K562 (cell line): ENCODE measurements at regions not wholly inside any gene's neighbourhood (a gene's known extent, or its start where the extent isn't known, plus 50 kb on each side); places are given as distances from the start of the nearest gene placed in this dataset.

Experiments used
- ATAC-seq: fragments of 200-7000 bp; cut with Tn5 transposase; 3 replicates; pipeline ENCODE4 v1.9.1; 2020; ENCODE audit warnings: moderate library complexity
- BruUV-seq: library from RNA; stranded (reverse); fragments of 400-500 nt; replicated peaks from 2 replicates; lab custom pipeline; 2021; lab: Mats Ljungman, UMichigan
- CTCF ChIA-PET: fragments of 300-600 bp; formaldehyde crosslinking; extraction: SDS; loops from one replicate; lab custom pipeline; 2021; ENCODE audit warnings: low intra/inter-chr PET ratio; lab: Yijun Ruan, JAX
- POLR2A ChIA-PET: fragments of 300-600, 350-650 bp; sonication (Branson Sonifier 250); formaldehyde crosslinking; extraction: SDS; loops from one replicate; lab custom pipeline; 2021; ENCODE audit warnings: antibody characterized with exemption, inconsistent platforms; lab: Yijun Ruan, JAX
- DNase-seq, 4 experiments: peaks; one replicate each; pipeline versions ENCODE4 v3.0.0 to v3.0.0-alpha.2; 2011 to 2018; ENCODE audit warnings: low spot score in 3 of 4, mixed read lengths in 3 of 4; ENCODE audit errors: extremely low read depth in 1 of 4
- FAIRE-seq: peaks from 2 replicates; lab custom pipeline; 2011; peaks lifted over from hg19 to GRCh38; lab: Jason Lieb, UNC
- H2AFZ ChIP-seq: 2 replicates; pipeline ENCODE4 v1.6.0; 2011; ENCODE audit warnings: low read depth, low read length, control low read depth, inconsistent platforms
- H3K27ac ChIP-seq: fragments of 200-600 bp; 3 replicates; pipeline ENCODE4 v1.8.0; 2011; ENCODE audit warnings: low read depth, mild to moderate bottlenecking, control low read depth, inconsistent platforms, low read length, moderate library complexity, mixed read lengths; ENCODE audit errors: extremely low read depth
- H3K27me3 ChIP-seq, 2 experiments: fragments of 300-600 bp in 1 of 2; 2 replicates in 1 of 2; 3 replicates in 1 of 2; pipeline versions ENCODE4 v1.6.0 to v1.8.0; 2011; ENCODE audit warnings: inconsistent platforms in 2 of 2, low read length in 2 of 2, mild to moderate bottlenecking in 1 of 2, mixed read lengths in 1 of 2, moderate library complexity in 1 of 2; ENCODE audit not compliant: control insufficient read depth in 2 of 2, insufficient read depth in 2 of 2
- H3K36me3 ChIP-seq: fragments of 300-600 bp; 3 replicates; pipeline ENCODE4 v1.8.0; 2011; ENCODE audit warnings: mild to moderate bottlenecking, low read length, inconsistent platforms; ENCODE audit not compliant: control insufficient read depth, insufficient read depth
- H3K4me1 ChIP-seq, 2 experiments: fragments of 200-600 bp in 1 of 2; replicated peaks in 1 of 2; 2 replicates in 1 of 2; 3 replicates in 1 of 2; pipeline versions ENCODE4 v1.5.1 to v1.8.0; 2011; ENCODE audit warnings: inconsistent platforms in 2 of 2, low read length in 2 of 2, mild to moderate bottlenecking in 1 of 2, mixed read lengths in 1 of 2, moderate library complexity in 1 of 2; ENCODE audit not compliant: control insufficient read depth in 2 of 2, insufficient read depth in 2 of 2
- H3K4me2 ChIP-seq: 2 replicates; pipeline ENCODE4 v1.6.1; 2011; ENCODE audit warnings: low read length, control low read depth, inconsistent platforms, mixed read lengths; ENCODE audit not compliant: insufficient read depth
- H3K4me3 ChIP-seq: fragments of 200-600 bp; sonication (generic), shearing (Covaris generic); 2 replicates; pipeline ENCODE4 v1.5.1; 2016; ENCODE audit warnings: control low read depth, inconsistent platforms
- H3K79me2 ChIP-seq: fragments of 200-600 bp; 3 replicates; pipeline ENCODE4 v1.8.0; 2011; ENCODE audit warnings: low read length, inconsistent platforms; ENCODE audit not compliant: control insufficient read depth, insufficient read depth
- H3K9ac ChIP-seq, 2 experiments: 2 replicates each; pipeline versions ENCODE4 v1.6.0 to v1.6.1; 2011; ENCODE audit warnings: low read depth in 2 of 2, low read length in 2 of 2, control low read depth in 1 of 2, inconsistent platforms in 1 of 2, mild to moderate bottlenecking in 1 of 2, mixed read lengths in 1 of 2; ENCODE audit not compliant: insufficient read depth in 1 of 2
- H3K9me1 ChIP-seq: one replicate; pipeline ENCODE4 v1.6.0; 2011; ENCODE audit warnings: inconsistent platforms, mild to moderate bottlenecking, low read length, moderate library complexity; ENCODE audit not compliant: control insufficient read depth, insufficient read depth
- H3K9me3 ChIP-seq: replicated peaks from 2 replicates; pipeline ENCODE4 v1.5.1; 2011; ENCODE audit warnings: low read depth, low read length, inconsistent platforms; ENCODE audit not compliant: control insufficient read depth, insufficient read depth
- H4K20me1 ChIP-seq: replicated peaks from 2 replicates; pipeline ENCODE4 v1.6.1; 2011; ENCODE audit warnings: low read length, inconsistent platforms, mixed read lengths; ENCODE audit not compliant: control insufficient read depth, insufficient read depth
- ESRRB ChIP-seq: fragments of 250-450 bp; sonication (Bioruptor Pico); IDR thresholded peaks from 2 replicates; pipeline ENCODE4 v1.5.0; 2020; ENCODE audit warnings: mild to moderate bottlenecking, moderate library complexity, borderline replicate concordance
- NFRKB ChIP-seq: fragments of 450-650 bp; IDR thresholded peaks from 2 replicates; pipeline ENCODE4 v1.6.1; 2016; ENCODE audit warnings: low read depth
- NR3C1 ChIP-seq: sonication (generic); formaldehyde crosslinking; IDR thresholded peaks from 2 replicates; pipeline ENCODE4 v1.8.1; 2022; ENCODE audit warnings: missing genetic modification reagents
- SMARCB1 ChIP-seq: IDR thresholded peaks from 2 replicates; pipeline ENCODE4 v1.6.1; 2011; ENCODE audit warnings: improper control_type of control experiment, low read depth; ENCODE audit not compliant: insufficient read length
- TRIM24 ChIP-seq, 2 experiments: fragments of 450-650 bp; IDR thresholded peaks; 2 replicates each; pipeline ENCODE4 v1.6.1; 2016
- ZNF76 ChIP-seq: fragments of 250-450 bp; sonication (Bioruptor Pico); IDR thresholded peaks from 2 replicates; pipeline ENCODE4 v1.4.0; 2020; ENCODE audit warnings: mild to moderate bottlenecking, moderate library complexity, borderline replicate concordance
- WGBS: fragments of 100-300 bp; shearing (Covaris generic); methylation state at CpG from one replicate; pipeline ENCODE4 v1.1.6; 2016; ENCODE audit warnings: low coverage, mixed read lengths; ENCODE audit not compliant: insufficient coverage; ENCODE audit errors: missing lambda C conversion rate; 5-methylcytosine and 5-hydroxymethylcytosine counted together
- in situ Hi-C: fragments of 300-500 bp; cut with MboI; formaldehyde crosslinking; loops from 4 replicates; pipeline ENCODE4 v1.15.0; 2018; ENCODE audit warnings: inconsistent platforms, mixed read lengths
- intact Hi-C: fragments of 100-400 bp; cut with micrococcal nuclease; formaldehyde crosslinking; loops from 2 replicates; pipeline ENCODE4 v1.14.2; 2022
- TF ChIP-seq, protein P1 (sequence below): fragments of 150-350 bp; IDR thresholded peaks from 2 replicates; pipeline ENCODE4 v1.6.1; 2014; ENCODE audit warnings: low read depth, mild to moderate bottlenecking, low read length, borderline replicate concordance
- TF ChIP-seq, protein P2 (sequence below), 2 experiments: fragments of 450-650 bp; IDR thresholded peaks; 2 replicates each; pipeline ENCODE4 v1.6.1; 2016
- TF ChIP-seq, protein P3 (sequence below): fragments of 450-650 bp; formaldehyde crosslinking; IDR thresholded peaks from 2 replicates; pipeline ENCODE4 v1.4.0; 2022; ENCODE audit warnings: missing genetic modification characterization
- TF ChIP-seq, protein P4 (sequence below): IDR thresholded peaks from 2 replicates; pipeline ENCODE4 v1.6.1; 2011; ENCODE audit warnings: borderline replicate concordance, low read depth, mild to moderate bottlenecking, moderate library complexity, low read length; ENCODE audit not compliant: insufficient read depth, poor library complexity, severe bottlenecking

DNA sequence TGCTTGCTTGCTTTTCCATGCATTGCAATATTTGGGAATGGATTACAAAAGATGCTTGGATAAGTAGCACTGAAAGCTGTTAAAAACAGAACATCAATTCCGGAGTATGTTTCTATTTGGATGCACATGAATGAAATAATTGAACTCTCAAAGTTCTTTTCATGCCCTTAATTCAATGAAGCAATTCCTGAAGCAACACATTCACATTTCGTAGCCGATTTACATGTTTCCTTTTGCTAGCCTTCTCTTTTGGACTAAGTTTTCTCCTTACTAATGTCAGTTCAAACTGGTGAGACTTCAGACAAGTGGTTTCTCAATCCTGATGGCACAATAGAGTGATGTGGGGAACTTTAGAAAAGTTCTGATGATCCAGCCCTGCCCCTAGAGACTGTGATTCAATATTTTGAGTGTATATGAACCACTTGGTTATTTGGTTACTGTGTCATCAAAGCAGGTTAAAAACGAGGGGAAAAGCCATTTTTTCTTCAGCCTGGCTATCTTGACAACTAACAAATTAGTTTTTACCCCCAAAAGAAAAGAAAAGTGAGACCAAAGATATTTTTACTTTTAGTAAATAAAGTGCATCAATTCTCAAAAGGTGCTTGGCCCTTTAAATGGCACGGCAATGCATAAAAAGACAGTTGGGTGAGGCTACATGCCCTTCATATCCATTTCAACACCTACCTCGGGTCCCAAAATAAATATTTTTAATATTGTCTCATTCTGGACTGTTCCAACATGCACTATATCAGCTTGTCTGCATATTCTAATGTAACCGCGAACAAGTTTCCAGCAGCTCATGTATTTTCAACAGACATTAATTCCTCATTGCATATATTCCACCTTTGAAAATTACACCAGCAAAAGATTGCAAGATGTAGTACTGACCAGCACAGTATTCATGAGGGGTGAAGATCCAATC is 90.1 kb upstream of the RPL34 start (continued):
- TF ChIP-seq, protein P1, sequence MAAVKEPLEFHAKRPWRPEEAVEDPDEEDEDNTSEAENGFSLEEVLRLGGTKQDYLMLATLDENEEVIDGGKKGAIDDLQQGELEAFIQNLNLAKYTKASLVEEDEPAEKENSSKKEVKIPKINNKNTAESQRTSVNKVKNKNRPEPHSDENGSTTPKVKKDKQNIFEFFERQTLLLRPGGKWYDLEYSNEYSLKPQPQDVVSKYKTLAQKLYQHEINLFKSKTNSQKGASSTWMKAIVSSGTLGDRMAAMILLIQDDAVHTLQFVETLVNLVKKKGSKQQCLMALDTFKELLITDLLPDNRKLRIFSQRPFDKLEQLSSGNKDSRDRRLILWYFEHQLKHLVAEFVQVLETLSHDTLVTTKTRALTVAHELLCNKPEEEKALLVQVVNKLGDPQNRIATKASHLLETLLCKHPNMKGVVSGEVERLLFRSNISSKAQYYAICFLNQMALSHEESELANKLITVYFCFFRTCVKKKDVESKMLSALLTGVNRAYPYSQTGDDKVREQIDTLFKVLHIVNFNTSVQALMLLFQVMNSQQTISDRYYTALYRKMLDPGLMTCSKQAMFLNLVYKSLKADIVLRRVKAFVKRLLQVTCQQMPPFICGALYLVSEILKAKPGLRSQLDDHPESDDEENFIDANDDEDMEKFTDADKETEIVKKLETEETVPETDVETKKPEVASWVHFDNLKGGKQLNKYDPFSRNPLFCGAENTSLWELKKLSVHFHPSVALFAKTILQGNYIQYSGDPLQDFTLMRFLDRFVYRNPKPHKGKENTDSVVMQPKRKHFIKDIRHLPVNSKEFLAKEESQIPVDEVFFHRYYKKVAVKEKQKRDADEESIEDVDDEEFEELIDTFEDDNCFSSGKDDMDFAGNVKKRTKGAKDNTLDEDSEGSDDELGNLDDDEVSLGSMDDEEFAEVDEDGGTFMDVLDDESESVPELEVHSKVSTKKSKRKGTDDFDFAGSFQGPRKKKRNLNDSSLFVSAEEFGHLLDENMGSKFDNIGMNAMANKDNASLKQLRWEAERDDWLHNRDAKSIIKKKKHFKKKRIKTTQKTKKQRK, result no peak
- TF ChIP-seq, protein P2, sequence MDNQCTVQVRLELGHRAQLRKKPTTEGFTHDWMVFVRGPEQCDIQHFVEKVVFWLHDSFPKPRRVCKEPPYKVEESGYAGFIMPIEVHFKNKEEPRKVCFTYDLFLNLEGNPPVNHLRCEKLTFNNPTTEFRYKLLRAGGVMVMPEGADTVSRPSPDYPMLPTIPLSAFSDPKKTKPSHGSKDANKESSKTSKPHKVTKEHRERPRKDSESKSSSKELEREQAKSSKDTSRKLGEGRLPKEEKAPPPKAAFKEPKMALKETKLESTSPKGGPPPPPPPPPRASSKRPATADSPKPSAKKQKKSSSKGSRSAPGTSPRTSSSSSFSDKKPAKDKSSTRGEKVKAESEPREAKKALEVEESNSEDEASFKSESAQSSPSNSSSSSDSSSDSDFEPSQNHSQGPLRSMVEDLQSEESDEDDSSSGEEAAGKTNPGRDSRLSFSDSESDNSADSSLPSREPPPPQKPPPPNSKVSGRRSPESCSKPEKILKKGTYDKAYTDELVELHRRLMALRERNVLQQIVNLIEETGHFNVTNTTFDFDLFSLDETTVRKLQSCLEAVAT (IDR thresholded peaks at IDR 0.05), result no peak
- TF ChIP-seq, all 486 proteins: peak for 0

DNA sequence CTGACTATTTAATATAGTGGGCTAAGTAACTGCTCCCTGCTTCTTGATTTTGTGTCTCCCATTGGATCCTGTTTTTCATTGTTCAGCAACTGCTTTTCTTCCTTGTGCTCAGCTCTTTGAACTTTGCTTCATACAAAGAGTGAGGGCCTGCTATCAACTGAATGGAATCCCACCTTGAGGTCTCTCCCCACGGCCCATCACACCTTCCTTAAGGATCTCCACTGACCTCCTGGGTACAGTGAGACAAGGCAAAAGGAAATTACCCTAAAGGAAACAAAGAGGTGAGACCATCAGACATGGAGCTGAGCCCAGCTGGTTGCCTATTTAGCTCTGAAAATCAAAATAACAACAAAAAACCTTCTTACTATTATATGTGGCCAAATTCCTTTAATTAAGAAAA is 91.3 kb upstream of the RPL34 start:
- ChIA-PET CTCF (no interaction called here), POLR2A (no interaction called here)
- intact Hi-C loops (no loop called here), in situ Hi-C loops (no loop called here)
- no peak overlapping the region for H3K4me3 ChIP-seq
- H3K27me3 ChIP-seq, result peaks cover 2 to 9% of the 10 kb centered on the region in 2 experiments; a peak in 3 of 5 replicates
- H3K9me1 ChIP-seq, result no peaks in the 10 kb centered on the region
- no peak for ATAC-seq
- 0% methylated on average over 1 of the region's 1 CpG for WGBS
- no peaks in the 10 kb centered on the region; the same call in 1 of the 2 replicates for H4K20me1 ChIP-seq
- H3K9me3 ChIP-seq, result no peaks in the 10 kb centered on the region
- DNase-seq, result no peak
- no peak overlapping the region for H2AFZ ChIP-seq
- no TSS peak for BruUV-seq
- no peak overlapping the region for H3K9ac ChIP-seq
- no peaks in the 10 kb centered on the region for H3K36me3 ChIP-seq
- H3K27ac ChIP-seq, result no peak overlapping the region
- H3K79me2 ChIP-seq, result no peaks in the 10 kb centered on the region
- no peak for FAIRE-seq
- H3K4me1 ChIP-seq, result no peaks in the 10 kb centered on the region
- H3K4me2 ChIP-seq, result no peak overlapping the region
- TF ChIP-seq ESRRB (CRISPR knock-in tag) (no peak), SMARCB1 (no peak), ZNF76 (no peak), TRIM24 (IDR thresholded peaks at IDR 0.05) (no peak), NFRKB (no peak), NR3C1 (CRISPR knock-in tag) (no peak)
- TF ChIP-seq, protein P3, sequence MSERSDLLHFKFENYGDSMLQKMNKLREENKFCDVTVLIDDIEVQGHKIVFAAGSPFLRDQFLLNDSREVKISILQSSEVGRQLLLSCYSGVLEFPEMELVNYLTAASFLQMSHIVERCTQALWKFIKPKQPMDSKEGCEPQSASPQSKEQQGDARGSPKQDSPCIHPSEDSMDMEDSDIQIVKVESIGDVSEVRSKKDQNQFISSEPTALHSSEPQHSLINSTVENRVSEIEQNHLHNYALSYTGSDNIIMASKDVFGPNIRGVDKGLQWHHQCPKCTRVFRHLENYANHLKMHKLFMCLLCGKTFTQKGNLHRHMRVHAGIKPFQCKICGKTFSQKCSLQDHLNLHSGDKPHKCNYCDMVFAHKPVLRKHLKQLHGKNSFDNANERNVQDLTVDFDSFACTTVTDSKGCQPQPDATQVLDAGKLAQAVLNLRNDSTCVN, result no peak
- TF ChIP-seq, protein P4, sequence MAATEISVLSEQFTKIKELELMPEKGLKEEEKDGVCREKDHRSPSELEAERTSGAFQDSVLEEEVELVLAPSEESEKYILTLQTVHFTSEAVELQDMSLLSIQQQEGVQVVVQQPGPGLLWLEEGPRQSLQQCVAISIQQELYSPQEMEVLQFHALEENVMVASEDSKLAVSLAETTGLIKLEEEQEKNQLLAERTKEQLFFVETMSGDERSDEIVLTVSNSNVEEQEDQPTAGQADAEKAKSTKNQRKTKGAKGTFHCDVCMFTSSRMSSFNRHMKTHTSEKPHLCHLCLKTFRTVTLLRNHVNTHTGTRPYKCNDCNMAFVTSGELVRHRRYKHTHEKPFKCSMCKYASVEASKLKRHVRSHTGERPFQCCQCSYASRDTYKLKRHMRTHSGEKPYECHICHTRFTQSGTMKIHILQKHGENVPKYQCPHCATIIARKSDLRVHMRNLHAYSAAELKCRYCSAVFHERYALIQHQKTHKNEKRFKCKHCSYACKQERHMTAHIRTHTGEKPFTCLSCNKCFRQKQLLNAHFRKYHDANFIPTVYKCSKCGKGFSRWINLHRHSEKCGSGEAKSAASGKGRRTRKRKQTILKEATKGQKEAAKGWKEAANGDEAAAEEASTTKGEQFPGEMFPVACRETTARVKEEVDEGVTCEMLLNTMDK, result no peak
